SK-N-SH (cell line): ENCODE measurements at regions not wholly inside any gene's neighbourhood (a gene's known extent, or its start where the extent isn't known, plus 50 kb on each side); places are given as distances from the start of the nearest gene placed in this dataset.

ENCODE experiments used
- CTCF ChIA-PET: fragments of 300-600, 350-600 bp; formaldehyde crosslinking; extraction: SDS; loops from one replicate; lab custom pipeline; 2021; lab: Yijun Ruan, JAX
- POLR2A ChIA-PET: fragments of 350-600 bp; sonication (Branson Sonifier 250); formaldehyde crosslinking; extraction: SDS; loops from one replicate; lab custom pipeline; 2020; ENCODE audit warnings: antibody characterized with exemption, inconsistent platforms; lab: Yijun Ruan, JAX
- DNase-seq: peaks from one replicate; pipeline ENCODE4 v3.0.0; 2012
- H2AFZ ChIP-seq: fragments of 200-600 bp; sonication (generic); 2 replicates; pipeline ENCODE4 v1.8.1; 2016; ENCODE audit warnings: antibody characterized with exemption, mild to moderate bottlenecking, low read depth
- H3F3A ChIP-seq: fragments of 200-600 bp; sonication (generic); replicated peaks from 2 replicates; pipeline ENCODE3; 2016; ENCODE audit warnings: antibody characterized with exemption, mild to moderate bottlenecking; ENCODE audit not compliant: insufficient read depth
- H3K27ac ChIP-seq, 2 experiments: fragments of 200-500 bp in 1 of 2; fragments of 200-600 bp in 1 of 2; sonication (Bioruptor generic) in 1 of 2; sonication (generic), shearing (Covaris generic) in 1 of 2; 2 replicates each; pipeline versions ENCODE4 v1.5.1 to v1.6.1; 2014 to 2016; ENCODE audit warnings: low read depth in 2 of 2, inconsistent platforms in 1 of 2, low read length in 1 of 2, mild to moderate bottlenecking in 1 of 2, mixed read lengths in 1 of 2
- H3K27me3 ChIP-seq: fragments of 200-600 bp; sonication (generic), shearing (Covaris generic); 2 replicates; pipeline ENCODE4 v1.6.1; 2016; ENCODE audit warnings: mixed run types; ENCODE audit not compliant: insufficient read depth
- H3K36me3 ChIP-seq, 2 experiments: fragments of 200-500 bp in 1 of 2; fragments of 200-600 bp in 1 of 2; sonication (Bioruptor generic) in 1 of 2; sonication (generic) in 1 of 2; replicated peaks in 1 of 2; 2 replicates each; pipeline versions ENCODE3 to v1.5.1; 2014 to 2016; ENCODE audit warnings: low read length in 1 of 2, mild to moderate bottlenecking in 1 of 2; ENCODE audit not compliant: insufficient read depth in 2 of 2, control insufficient read depth in 1 of 2
- H3K4me1 ChIP-seq, 2 experiments: fragments of 200-500 bp in 1 of 2; fragments of 200-600 bp in 1 of 2; sonication (Bioruptor generic) in 1 of 2; sonication (generic), shearing (Covaris generic) in 1 of 2; 2 replicates each; pipeline versions ENCODE4 v1.5.1 to v1.6.1; 2014 to 2016; ENCODE audit warnings: low read depth in 1 of 2, low read length in 1 of 2, mixed run types in 1 of 2; ENCODE audit not compliant: insufficient read depth in 2 of 2, control insufficient read depth in 1 of 2
- H3K4me2 ChIP-seq: fragments of 200-600 bp; sonication (generic), shearing (Covaris generic); 2 replicates; pipeline ENCODE4 v1.6.1; 2017; ENCODE audit warnings: mixed run types
- H3K4me3 ChIP-seq, 2 experiments: fragments of 200-500 bp in 1 of 2; fragments of 200-600 bp in 1 of 2; sonication (Bioruptor generic) in 1 of 2; sonication (generic), shearing (Covaris generic) in 1 of 2; 2 replicates each; pipeline versions ENCODE4 v1.5.1 to v1.8.1; 2014 to 2016; ENCODE audit warnings: low read depth in 2 of 2, inconsistent platforms in 1 of 2, low read length in 1 of 2, mild to moderate bottlenecking in 1 of 2, mixed read lengths in 1 of 2, moderate library complexity in 1 of 2
- H3K79me2 ChIP-seq: fragments of 200-600 bp; sonication (generic); 2 replicates; pipeline ENCODE4 v1.8.1; 2017; ENCODE audit warnings: mild to moderate bottlenecking; ENCODE audit not compliant: insufficient read depth
- H3K9ac ChIP-seq: fragments of 200-600 bp; sonication (generic); 2 replicates; pipeline ENCODE4 v1.6.1; 2017; ENCODE audit warnings: mixed run types
- H3K9me2 ChIP-seq: fragments of 200-600 bp; sonication (generic); 2 replicates; pipeline ENCODE4 v1.6.1; 2017; ENCODE audit warnings: mixed run types
- H3K9me3 ChIP-seq: fragments of 200-600 bp; sonication (generic); 2 replicates; pipeline ENCODE4 v1.6.1; 2017; ENCODE audit warnings: mixed run types, mild to moderate bottlenecking, moderate library complexity
- H4K20me1 ChIP-seq: fragments of 200-600 bp; sonication (generic); 2 replicates; pipeline ENCODE4 v1.6.1; 2017; ENCODE audit warnings: mild to moderate bottlenecking, mixed run types; ENCODE audit not compliant: insufficient read depth
- CTCF ChIP-seq: fragments of 200-600 bp; sonication (generic); IDR thresholded peaks from 2 replicates; pipeline ENCODE4 v1.6.1; 2017; ENCODE audit warnings: antibody characterized with exemption, mild to moderate bottlenecking, moderate library complexity
- ELF1 ChIP-seq: IDR thresholded peaks from 2 replicates; pipeline ENCODE4 v1.4.0; 2012
- FOXM1 ChIP-seq: IDR thresholded peaks from 2 replicates; pipeline ENCODE4 v1.4.0; 2012; ENCODE audit warnings: low read depth, mild to moderate bottlenecking
- GABPA ChIP-seq: IDR thresholded peaks from 2 replicates; pipeline ENCODE4 v1.4.0; 2012; ENCODE audit warnings: low read depth, mild to moderate bottlenecking
- IRF3 ChIP-seq: fragments of 150-350 bp; IDR thresholded peaks from 2 replicates; pipeline ENCODE4 v1.6.1; 2016; ENCODE audit warnings: mild to moderate bottlenecking, low read depth, low read length
- MAX ChIP-seq: IDR thresholded peaks from 2 replicates; pipeline ENCODE4 v1.4.0; 2012; ENCODE audit warnings: low read depth
- MEF2A ChIP-seq: IDR thresholded peaks from 2 replicates; pipeline ENCODE4 v1.4.0; 2012; ENCODE audit warnings: low read depth, borderline replicate concordance
- NRF1 ChIP-seq: IDR thresholded peaks from 2 replicates; pipeline ENCODE4 v1.6.1; 2012; ENCODE audit warnings: low read depth, mild to moderate bottlenecking, low read length
- RAD21 ChIP-seq: IDR thresholded peaks from 2 replicates; pipeline ENCODE4 v1.6.1; 2012; ENCODE audit warnings: mild to moderate bottlenecking, low read length
- RFX5 ChIP-seq: IDR thresholded peaks from 2 replicates; pipeline ENCODE4 v1.6.1; 2012; ENCODE audit warnings: mild to moderate bottlenecking, improper control_type of control experiment, low read length
- RXRA ChIP-seq: IDR thresholded peaks from 2 replicates; pipeline ENCODE4 v1.4.0; 2012; ENCODE audit warnings: low read depth, mild to moderate bottlenecking, borderline replicate concordance
- SIN3A ChIP-seq: IDR thresholded peaks from 2 replicates; pipeline ENCODE4 v1.6.1; 2012; ENCODE audit warnings: low read depth, mild to moderate bottlenecking, low read length, moderate library complexity, borderline replicate concordance
- TAF1 ChIP-seq: IDR thresholded peaks from 2 replicates; pipeline ENCODE4 v1.6.1; 2012; ENCODE audit warnings: low read depth, mild to moderate bottlenecking, low read length, moderate library complexity, borderline replicate concordance
- TCF12 ChIP-seq: IDR thresholded peaks from 2 replicates; pipeline ENCODE4 v1.4.0; 2012
- TEAD4 ChIP-seq: IDR thresholded peaks from 2 replicates; pipeline ENCODE4 v1.4.0; 2012; ENCODE audit warnings: mild to moderate bottlenecking, borderline replicate concordance; ENCODE audit not compliant: insufficient read depth
- USF1 ChIP-seq: IDR thresholded peaks from 2 replicates; pipeline ENCODE4 v1.4.0; 2012; ENCODE audit warnings: low read depth, borderline replicate concordance
- USF2 ChIP-seq: fragments of 150-350 bp; IDR thresholded peaks from 2 replicates; pipeline ENCODE4 v1.6.1; 2017; ENCODE audit warnings: antibody characterized with exemption, low read length, low read depth, borderline replicate concordance
- YY1 ChIP-seq: IDR thresholded peaks from 2 replicates; pipeline ENCODE4 v1.4.0; 2012; ENCODE audit warnings: low read depth, mild to moderate bottlenecking
- WGBS: methylation state at CpG from one replicate; pipeline ENCODE4 v1.1.6; 2017; ENCODE audit warnings: low lambda C conversion rate; 5-methylcytosine and 5-hydroxymethylcytosine counted together

GRCh38 chr5:110294281-110294680 is 432.2 kb downstream of the TMEM232 start (continued):
- no peak for TF ChIP-seq TAF1
- no peak for TF ChIP-seq RAD21

- H3K4me3 ChIP-seq = no peak overlapping the region
- ChIA-PET CTCF (no interaction called here), POLR2A (no interaction called here)
- H3K79me2 ChIP-seq = no peaks in the 10 kb centered on the region
- H3K4me1 ChIP-seq = no peaks in the 10 kb centered on the region
- no peak overlapping the region for H2AFZ ChIP-seq
- H3K4me2 ChIP-seq = no peak overlapping the region
- no peaks in the 10 kb centered on the region for H3K9me3 ChIP-seq
- H3K9ac ChIP-seq = no peak overlapping the region
- H3K36me3 ChIP-seq = no peaks in the 10 kb centered on the region
- no peak overlapping the region for H3K27ac ChIP-seq
- no peak for DNase-seq
- 75% methylated on average over 3 of the region's 3 CpGs for WGBS
- H3K27me3 ChIP-seq = no peaks in the 10 kb centered on the region
- no peaks in the 10 kb centered on the region for H4K20me1 ChIP-seq
- H3F3A ChIP-seq = no peaks in the 10 kb centered on the region
- TF ChIP-seq MEF2A = no peak
- TF ChIP-seq IRF3 = no peak
- TF ChIP-seq RFX5 = no peak
- no peak for TF ChIP-seq GABPA
- TF ChIP-seq SIN3A = no peak
- no peak for TF ChIP-seq YY1
- no peak for TF ChIP-seq NRF1
- no peak for TF ChIP-seq TCF12
- TF ChIP-seq MAX = no peak
- TF ChIP-seq CTCF = no peak
- TF ChIP-seq ELF1 = no peak
- H3K9me2 ChIP-seq = peaks cover 1% of the 10 kb centered on the region; the same call in 1 of the 2 replicates
These were observed 429.3 kb downstream of the TMEM232 start for GRCh38 chr5:110297152-110297670.

- no peak for DNase-seq
- 58% methylated on average over 1 of the region's 1 CpG for WGBS
- no peaks in the 10 kb centered on the region for H4K20me1 ChIP-seq
- H2AFZ ChIP-seq = no peak overlapping the region
- H3K27me3 ChIP-seq = no peaks in the 10 kb centered on the region
- no peak overlapping the region for H3K4me2 ChIP-seq
- no peaks in the 10 kb centered on the region for H3K79me2 ChIP-seq
- H3K4me1 ChIP-seq = no peaks in the 10 kb centered on the region
- H3K9me2 ChIP-seq = peaks cover 3% of the 10 kb centered on the region; the same call in 1 of the 2 replicates
- TF ChIP-seq RXRA (no peak), USF2 (no peak), TEAD4 (no peak), FOXM1 (no peak), USF1 (no peak)
- H3K27ac ChIP-seq = no peak overlapping the region
- no peaks in the 10 kb centered on the region for H3K36me3 ChIP-seq
- H3K9ac ChIP-seq = no peak overlapping the region
- no peaks in the 10 kb centered on the region for H3F3A ChIP-seq
- no peak overlapping the region for H3K4me3 ChIP-seq
- CTCF ChIA-PET = no interaction called here
- H3K9me3 ChIP-seq = no peaks in the 10 kb centered on the region
- POLR2A ChIA-PET = no interaction called here
These were observed 422.3 kb downstream of the TMEM232 start for GRCh38 chr5:110304176-110304575.
